ENCODE measurements at regions not wholly inside any gene's neighbourhood (a gene's known extent, or its start where the extent isn't known, plus 50 kb on each side); places are given as distances from the start of the nearest gene placed in this dataset.

GRCh38 chr3:88811096-88811495, 296.3 kb upstream of the EPHA3 start:
- DNase-seq (ENCODE audit: low read depth), result no peak
- no peak overlapping the region for H3K4me3 ChIP-seq (ENCODE audit: low read depth, low read length)
- TF ChIP-seq MAX (IDR thresholded peaks at IDR 0.05; ENCODE audit: low read depth, low read length) (no peak), POLR2A (IDR thresholded peaks at IDR 0.05; ENCODE audit: extremely low read depth, insufficient read length) (no peak), CTCF (IDR thresholded peaks at IDR 0.05; ENCODE audit: low read depth, low read length) (no peak), MYC (IDR thresholded peaks at IDR 0.05; ENCODE audit: low read depth, low read length) (no peak)

GRCh38 chr3:88812576-88812975, 294.8 kb upstream of the EPHA3 start:
- TF ChIP-seq MAX (IDR thresholded peaks at IDR 0.05; ENCODE audit: low read depth, low read length), result no peak
- no peak for TF ChIP-seq MYC (IDR thresholded peaks at IDR 0.05; ENCODE audit: low read depth, low read length)
- no peak for TF ChIP-seq CTCF (IDR thresholded peaks at IDR 0.05; ENCODE audit: low read depth, low read length)
- no peak for TF ChIP-seq POLR2A (IDR thresholded peaks at IDR 0.05; ENCODE audit: extremely low read depth, insufficient read length)
- DNase-seq (ENCODE audit: low read depth), result no peak
- H3K4me3 ChIP-seq (ENCODE audit: low read depth, low read length), result no peak overlapping the region

- no peak for DNase-seq (ENCODE audit: low read depth)
- no peak overlapping the region for H3K4me3 ChIP-seq (ENCODE audit: low read depth, low read length)
- TF ChIP-seq MAX (IDR thresholded peaks at IDR 0.05; ENCODE audit: low read depth, low read length) (no peak), CTCF (IDR thresholded peaks at IDR 0.05; ENCODE audit: low read depth, low read length) (no peak), MYC (IDR thresholded peaks at IDR 0.05; ENCODE audit: low read depth, low read length) (no peak), POLR2A (IDR thresholded peaks at IDR 0.05; ENCODE audit: extremely low read depth, insufficient read length) (no peak)
These were observed 291.0 kb upstream of the EPHA3 start for GRCh38 chr3:88816445-88816844.

- no peak for DNase-seq (ENCODE audit: low read depth)
- no peak overlapping the region for H3K4me3 ChIP-seq (ENCODE audit: low read depth, low read length)
- no peak for TF ChIP-seq CTCF (IDR thresholded peaks at IDR 0.05; ENCODE audit: low read depth, low read length)
- TF ChIP-seq MYC (IDR thresholded peaks at IDR 0.05; ENCODE audit: low read depth, low read length), result no peak
- no peak for TF ChIP-seq MAX (IDR thresholded peaks at IDR 0.05; ENCODE audit: low read depth, low read length)
- TF ChIP-seq POLR2A (IDR thresholded peaks at IDR 0.05; ENCODE audit: extremely low read depth, insufficient read length), result no peak
These were observed 282.5 kb upstream of the EPHA3 start for GRCh38 chr3:88824666-88825564.

GRCh38 chr3:88828466-88828865, 279.0 kb upstream of the EPHA3 start:
- no peak for DNase-seq (ENCODE audit: low read depth)
- H3K4me3 ChIP-seq (ENCODE audit: low read depth, low read length), result no peak overlapping the region
- TF ChIP-seq CTCF (IDR thresholded peaks at IDR 0.05; ENCODE audit: low read depth, low read length), result no peak
- no peak for TF ChIP-seq MAX (IDR thresholded peaks at IDR 0.05; ENCODE audit: low read depth, low read length)

Measured in NB4 (cell line).